DOHH2 (cell line): ENCODE measurements at regions not wholly inside any gene's neighbourhood (a gene's known extent, or its start where the extent isn't known, plus 50 kb on each side); places are given as distances from the start of the nearest gene placed in this dataset.

ENCODE experiments used
- H3F3A ChIP-seq: fragments of 200-600 bp; sonication (generic), shearing (Covaris generic); 2 replicates; pipeline ENCODE4 v1.6.0; 2016; ENCODE audit warnings: antibody characterized with exemption, mild to moderate bottlenecking; ENCODE audit not compliant: control insufficient read depth, insufficient read depth
- H3K27ac ChIP-seq: fragments of 200-600 bp; sonication (generic); 2 replicates; pipeline ENCODE4 v1.5.1; 2014; ENCODE audit warnings: low read depth, mild to moderate bottlenecking, low read length, moderate library complexity
- H3K27me3 ChIP-seq: fragments of 200-600 bp; sonication (generic); 2 replicates; pipeline ENCODE4 v1.6.1; 2014; ENCODE audit warnings: mild to moderate bottlenecking, low read length, mixed read lengths; ENCODE audit not compliant: control insufficient read depth
- H3K36me3 ChIP-seq: fragments of 200-600 bp; sonication (generic); 2 replicates; pipeline ENCODE4 v1.6.1; 2014; ENCODE audit warnings: mild to moderate bottlenecking, low read length, moderate library complexity, mixed read lengths; ENCODE audit not compliant: control insufficient read depth
- H3K4me1 ChIP-seq: fragments of 200-600 bp; sonication (generic); 2 replicates; pipeline ENCODE4 v1.6.1; 2014; ENCODE audit warnings: mild to moderate bottlenecking, low read length, mixed read lengths; ENCODE audit not compliant: control insufficient read depth
- H3K4me2 ChIP-seq: fragments of 200-600 bp; sonication (generic); 2 replicates; pipeline ENCODE4 v1.6.0; 2014; ENCODE audit warnings: mild to moderate bottlenecking, low read length, moderate library complexity
- H3K4me3 ChIP-seq: fragments of 200-600 bp; sonication (generic); 2 replicates; pipeline ENCODE4 v1.5.1; 2014; ENCODE audit warnings: mild to moderate bottlenecking, low read length, mixed read lengths
- H3K79me2 ChIP-seq: fragments of 200-600 bp; sonication (generic); 2 replicates; pipeline ENCODE4 v1.6.1; 2014; ENCODE audit warnings: mild to moderate bottlenecking, low read length, mixed read lengths; ENCODE audit not compliant: control insufficient read depth
- H3K9me2 ChIP-seq: fragments of 200-600 bp; sonication (generic); replicated peaks from 2 replicates; pipeline ENCODE4 v1.6.1; 2014; ENCODE audit warnings: mild to moderate bottlenecking, low read length, mixed read lengths; ENCODE audit not compliant: control insufficient read depth
- H3K9me3 ChIP-seq: fragments of 200-600 bp; sonication (generic); 2 replicates; pipeline ENCODE4 v1.6.1; 2014; ENCODE audit warnings: antibody characterized with exemption, low read length, mixed read lengths; ENCODE audit not compliant: control insufficient read depth, insufficient read depth
- H4K20me1 ChIP-seq: fragments of 200-600 bp; sonication (generic); 2 replicates; pipeline ENCODE4 v1.6.0; 2014; ENCODE audit warnings: low read depth, mild to moderate bottlenecking, antibody characterized with exemption, low read length, moderate library complexity; ENCODE audit not compliant: control insufficient read depth, insufficient read depth
- CTCF ChIP-seq: fragments of 200-600 bp; sonication (generic); IDR thresholded peaks from one replicate; pipeline ENCODE4 v1.5.1; 2014; ENCODE audit warnings: antibody characterized with exemption, mild to moderate bottlenecking, low read depth, low read length; ENCODE audit not compliant: poor library complexity, severe bottlenecking
- EZH2phosphoT487 ChIP-seq: fragments of 200-600 bp; sonication (generic); IDR thresholded peaks from 2 replicates; pipeline ENCODE4 v1.6.1; 2017; ENCODE audit warnings: borderline replicate concordance, mild to moderate bottlenecking, antibody characterized with exemption, low read length, moderate library complexity, mixed read lengths

- Histone ChIP-seq H3K4me3 (no peak overlapping the region), H3K27ac (no peak overlapping the region), H3F3A (no peaks in the 10 kb centered on the region), H3K27me3 (no peaks in the 10 kb centered on the region; the same call in 1 of the 2 replicates), H3K9me3 (no peaks in the 10 kb centered on the region), H3K4me1 (no peaks in the 10 kb centered on the region), H4K20me1 (no peaks in the 10 kb centered on the region), H3K4me2 (no peak overlapping the region), H3K36me3 (no peaks in the 10 kb centered on the region), H3K79me2 (no peaks in the 10 kb centered on the region), H3K9me2 (no peaks in the 10 kb centered on the region)
- no peak for TF ChIP-seq EZH2phosphoT487
- TF ChIP-seq CTCF, result no peak
Observed at GRCh38 chr12:18998343-18999261, 130.9 kb upstream of the PLEKHA5 start.

- Histone ChIP-seq H3K79me2 (no peaks in the 10 kb centered on the region), H3K36me3 (no peaks in the 10 kb centered on the region), H3K27ac (no peak overlapping the region), H3F3A (no peaks in the 10 kb centered on the region), H3K4me3 (no peak overlapping the region), H3K4me1 (no peaks in the 10 kb centered on the region), H3K4me2 (no peak overlapping the region), H3K27me3 (no peaks in the 10 kb centered on the region; the same call in 1 of the 2 replicates), H3K9me3 (no peaks in the 10 kb centered on the region), H4K20me1 (no peaks in the 10 kb centered on the region), H3K9me2 (no peaks in the 10 kb centered on the region)
- TF ChIP-seq EZH2phosphoT487 (no peak), CTCF (no peak)
Observed at GRCh38 chr12:19000836-19001235, 128.7 kb upstream of the PLEKHA5 start.

- H3K79me2 ChIP-seq, result no peaks in the 10 kb centered on the region
- no peaks in the 10 kb centered on the region for H3K9me3 ChIP-seq
- TF ChIP-seq CTCF (no peak), EZH2phosphoT487 (no peak)
- no peaks in the 10 kb centered on the region for H3F3A ChIP-seq
- H3K36me3 ChIP-seq, result no peaks in the 10 kb centered on the region
- H3K4me2 ChIP-seq, result no peak overlapping the region
- no peaks in the 10 kb centered on the region for H3K9me2 ChIP-seq
- no peak overlapping the region for H3K4me3 ChIP-seq
- H4K20me1 ChIP-seq, result no peaks in the 10 kb centered on the region
- H3K27ac ChIP-seq, result no peak overlapping the region
- no peaks in the 10 kb centered on the region for H3K4me1 ChIP-seq
- no peaks in the 10 kb centered on the region; the same call in 1 of the 2 replicates for H3K27me3 ChIP-seq
Observed at GRCh38 chr12:19002216-19002615, 127.3 kb upstream of the PLEKHA5 start.
